ENCODE measurements at regions not wholly inside any gene's neighbourhood (a gene's known extent, or its start where the extent isn't known, plus 50 kb on each side); places are given as distances from the start of the nearest gene placed in this dataset.

- no peak overlapping the region for H3K4me3 ChIP-seq (ENCODE audit: low read depth, low read length)
- no peak for TF ChIP-seq CTCF (IDR thresholded peaks at IDR 0.05; ENCODE audit: low read depth, low read length)
Measured at GRCh38 chr16:74117798-74118197, 178.8 kb upstream of the PSMD7 start.

GRCh38 chr16:74113545-74113944, 183.1 kb upstream of the PSMD7 start:
- no peak for TF ChIP-seq CTCF (IDR thresholded peaks at IDR 0.05; ENCODE audit: low read depth, low read length)

GRCh38 chr16:74111456-74111982, 185.1 kb upstream of the PSMD7 start:
- no peak for TF ChIP-seq CTCF (IDR thresholded peaks at IDR 0.05; ENCODE audit: low read depth, low read length)
- no peak overlapping the region for H3K4me3 ChIP-seq (ENCODE audit: low read depth, low read length)

More at GRCh38 chr16:74113545-74113944, 183.1 kb upstream of the PSMD7 start:
- H3K4me3 ChIP-seq (ENCODE audit: low read depth, low read length) = no peak overlapping the region

GRCh38 chr16:74107795-74108610, 188.6 kb upstream of the PSMD7 start:
- no peak overlapping the region for H3K4me3 ChIP-seq (ENCODE audit: low read depth, low read length)
- TF ChIP-seq CTCF (IDR thresholded peaks at IDR 0.05; ENCODE audit: low read depth, low read length) = no peak

- no peak for TF ChIP-seq CTCF (IDR thresholded peaks at IDR 0.05; ENCODE audit: low read depth, low read length)
- no peak overlapping the region for H3K4me3 ChIP-seq (ENCODE audit: low read depth, low read length)
Measured at GRCh38 chr16:74104022-74104421, 192.6 kb upstream of the PSMD7 start.

- no peak overlapping the region for H3K4me3 ChIP-seq (ENCODE audit: low read depth, low read length)
- no peak for TF ChIP-seq CTCF (IDR thresholded peaks at IDR 0.05; ENCODE audit: low read depth, low read length)
Measured at GRCh38 chr16:74101379-74102137, 195.1 kb upstream of the PSMD7 start.

Measured in WI38 (cell line).